ENCODE measurements at regions not wholly inside any gene's neighbourhood (a gene's known extent, or its start where the extent isn't known, plus 50 kb on each side); places are given as distances from the start of the nearest gene placed in this dataset.
"Not testable (repeated sequence)": the region's sequence is repeated elsewhere in the genome, so short reads cannot be mapped to it uniquely, and the experiment has no call there.

GRCh38 chr3:30455112-30455511 lies 151.3 kb upstream of the TGFBR2 start:
- TF ChIP-seq NR3C1 (CRISPR knock-in tag; conservative IDR thresholded peaks at IDR 0.05; ENCODE audit: low read depth); CTCF (IDR thresholded peaks at IDR 0.05); FOXP1 (CRISPR knock-in tag; IDR thresholded peaks at IDR 0.05; ENCODE audit: borderline replicate concordance); ESRRA (CRISPR knock-in tag; IDR thresholded peaks at IDR 0.05; ENCODE audit: borderline replicate concordance); NR2C2 (CRISPR knock-in tag; IDR thresholded peaks at IDR 0.05); TCF7 (CRISPR knock-in tag; IDR thresholded peaks at IDR 0.05; ENCODE audit: low read depth); FOXK1 (CRISPR knock-in tag; IDR thresholded peaks at IDR 0.05); ETV6 (CRISPR knock-in tag; IDR thresholded peaks at IDR 0.05): not testable (repeated sequence)
- TF ChIP-seq, protein P1, sequence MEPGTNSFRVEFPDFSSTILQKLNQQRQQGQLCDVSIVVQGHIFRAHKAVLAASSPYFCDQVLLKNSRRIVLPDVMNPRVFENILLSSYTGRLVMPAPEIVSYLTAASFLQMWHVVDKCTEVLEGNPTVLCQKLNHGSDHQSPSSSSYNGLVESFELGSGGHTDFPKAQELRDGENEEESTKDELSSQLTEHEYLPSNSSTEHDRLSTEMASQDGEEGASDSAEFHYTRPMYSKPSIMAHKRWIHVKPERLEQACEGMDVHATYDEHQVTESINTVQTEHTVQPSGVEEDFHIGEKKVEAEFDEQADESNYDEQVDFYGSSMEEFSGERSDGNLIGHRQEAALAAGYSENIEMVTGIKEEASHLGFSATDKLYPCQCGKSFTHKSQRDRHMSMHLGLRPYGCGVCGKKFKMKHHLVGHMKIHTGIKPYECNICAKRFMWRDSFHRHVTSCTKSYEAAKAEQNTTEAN (CRISPR knock-in tag; IDR thresholded peaks at IDR 0.05), result not testable (repeated sequence)
